DMS53 treated with DMSO at 0.1 percent for 48 hours (cell line): ENCODE measurements at regions not wholly inside any gene's neighbourhood (a gene's known extent, or its start where the extent isn't known, plus 50 kb on each side); places are given as distances from the start of the nearest gene placed in this dataset.
"Not testable (repeated sequence)": the region's sequence is repeated elsewhere in the genome, so short reads cannot be mapped to it uniquely, and the experiment has no call there.

Experiments
- DNase-seq: peaks from one replicate; lab custom pipeline; 2025; ENCODE audit not compliant: unreplicated experiment; lab: John Stamatoyannopoulos, UW

GRCh38 chr6:119524410-119524809 is 174.8 kb upstream of the MAN1A1 start:
- DNase-seq, result no peak

- no peak for DNase-seq
These were observed 174.0 kb upstream of the MAN1A1 start for GRCh38 chr6:119523556-119523955.

- DNase-seq, result no peak
These were observed 171.7 kb upstream of the MAN1A1 start for GRCh38 chr6:119521251-119521650.

- no peak for DNase-seq
These were observed 167.9 kb upstream of the MAN1A1 start for GRCh38 chr6:119517428-119517827.

GRCh38 chr6:119514345-119514744 is 164.8 kb upstream of the MAN1A1 start:
- DNase-seq, result no peak

GRCh38 chr6:119511024-119511423 is 161.5 kb upstream of the MAN1A1 start:
- DNase-seq, result no peak

GRCh38 chr6:119510246-119510645 is 160.7 kb upstream of the MAN1A1 start:
- DNase-seq, result no peak

GRCh38 chr6:119506631-119507174 is 157.1 kb upstream of the MAN1A1 start:
- no peak for DNase-seq

- DNase-seq, result no peak
These were observed 152.4 kb upstream of the MAN1A1 start for GRCh38 chr6:119501798-119502483.

GRCh38 chr6:119499797-119500196 is 150.2 kb upstream of the MAN1A1 start:
- DNase-seq, result no peak

- no peak for DNase-seq
These were observed 148.6 kb upstream of the MAN1A1 start for GRCh38 chr6:119497988-119498727.

GRCh38 chr6:119495230-119495683 is 145.7 kb upstream of the MAN1A1 start:
- peak; percentile 39 for DNase-seq

GRCh38 chr6:119493980-119494379 is 144.4 kb upstream of the MAN1A1 start:
- peak; percentile 78 for DNase-seq

GRCh38 chr6:119491112-119491511 is 141.6 kb upstream of the MAN1A1 start:
- not testable (repeated sequence) for DNase-seq

- not testable (repeated sequence) for DNase-seq
These were observed 140.5 kb upstream of the MAN1A1 start for GRCh38 chr6:119490050-119490449.

GRCh38 chr6:119484598-119484997 is 135.0 kb upstream of the MAN1A1 start:
- DNase-seq, result no peak

GRCh38 chr6:119483908-119484307 is 134.3 kb upstream of the MAN1A1 start:
- DNase-seq, result no peak

- DNase-seq, result peak; percentile 19
These were observed 133.3 kb upstream of the MAN1A1 start for GRCh38 chr6:119482850-119483285.

GRCh38 chr6:119481976-119482375 is 132.4 kb upstream of the MAN1A1 start:
- no peak for DNase-seq

- no peak for DNase-seq
These were observed 131.5 kb upstream of the MAN1A1 start for GRCh38 chr6:119480961-119481497.

- no peak for DNase-seq
These were observed 130.5 kb upstream of the MAN1A1 start for GRCh38 chr6:119479860-119480655.
